Fibroblast of the conjunctiva (primary cell): ENCODE measurements at regions not wholly inside any gene's neighbourhood (a gene's known extent, or its start where the extent isn't known, plus 50 kb on each side); places are given as distances from the start of the nearest gene placed in this dataset.
A peak's percentile ranks its signal among the peaks of the same experiment; 100 is the strongest.

Experiments
- DNase-seq: peaks from one replicate; pipeline ENCODE4 v3.0.0-alpha.2; 2010; ENCODE audit warnings: low read depth

- DNase-seq = no peak
These were observed 64.4 kb upstream of the ARAP3 start for GRCh38 chr5:141746395-141746794.

GRCh38 chr5:141745390-141745789 is 63.4 kb upstream of the ARAP3 start:
- no peak for DNase-seq

- no peak for DNase-seq
These were observed 61.8 kb upstream of the ARAP3 start for GRCh38 chr5:141743866-141744272.

- no peak for DNase-seq
These were observed 61.1 kb upstream of the ARAP3 start for GRCh38 chr5:141742866-141743851.

- no peak for DNase-seq
These were observed 60.1 kb upstream of the ARAP3 start for GRCh38 chr5:141742144-141742543.

- no peak for DNase-seq
These were observed 58.9 kb upstream of the ARAP3 start for GRCh38 chr5:141740885-141741284.

GRCh38 chr5:141737535-141737934 is 55.5 kb upstream of the ARAP3 start:
- no peak for DNase-seq

GRCh38 chr5:141735823-141736222 is 53.8 kb upstream of the ARAP3 start:
- DNase-seq = no peak

GRCh38 chr5:141734501-141735229 is 52.6 kb upstream of the ARAP3 start:
- peak; percentile 13 for DNase-seq

GRCh38 chr5:141733198-141733597 is 51.2 kb upstream of the ARAP3 start:
- no peak for DNase-seq

- no peak for DNase-seq
These were observed 50.4 kb upstream of the ARAP3 start for GRCh38 chr5:141732417-141732816.
